CD8-positive, alpha-beta memory T cell (primary cell): ENCODE measurements at regions not wholly inside any gene's neighbourhood (a gene's known extent, or its start where the extent isn't known, plus 50 kb on each side); places are given as distances from the start of the nearest gene placed in this dataset.
"Not testable (repeated sequence)": the region's sequence is repeated elsewhere in the genome, so short reads cannot be mapped to it uniquely, and the experiment has no call there.

Experiments
- CTCF ChIA-PET: fragments of 350-600 bp; sonication (Branson Sonifier 250); formaldehyde crosslinking; loops from one replicate; lab custom pipeline; 2021; ENCODE audit warnings: antibody characterized with exemption; lab: Charles Lee
- POLR2A ChIA-PET: fragments of 350-600 bp; sonication (Branson Sonifier 250); formaldehyde crosslinking; loops from one replicate; lab custom pipeline; 2021; ENCODE audit warnings: antibody characterized with exemption; lab: Charles Lee
- DNase-seq, 5 donors: peaks; one replicate each; pipeline versions ENCODE4 v3.0.0 to v3.0.0-alpha.2; 2020 to 2022; ENCODE audit warnings: mixed read lengths in 1 of 5
- H3K27ac ChIP-seq: one replicate; pipeline ENCODE4 v1.7.0; 2013; ENCODE audit warnings: low read depth, mild to moderate bottlenecking, low read length, moderate library complexity
- H3K27me3 ChIP-seq: 2 replicates; pipeline ENCODE4 v1.7.0; 2013; ENCODE audit warnings: low read length, mild to moderate bottlenecking; ENCODE audit not compliant: insufficient read depth, poor library complexity, severe bottlenecking
- H3K36me3 ChIP-seq: 2 replicates; pipeline ENCODE4 v1.7.0; 2013; ENCODE audit warnings: mild to moderate bottlenecking, low read length, moderate library complexity; ENCODE audit not compliant: insufficient read depth
- H3K4me1 ChIP-seq: 2 replicates; pipeline ENCODE4 v1.7.0; 2013; ENCODE audit warnings: mild to moderate bottlenecking, low read length, moderate library complexity; ENCODE audit not compliant: insufficient read depth
- H3K4me3 ChIP-seq: 2 replicates; pipeline ENCODE4 v1.7.0; 2013; ENCODE audit warnings: mild to moderate bottlenecking, low read length
- H3K9me3 ChIP-seq: 2 replicates; pipeline ENCODE4 v1.7.0; 2013; ENCODE audit warnings: mild to moderate bottlenecking, low read length
- H3K27ac Mint-ChIP-seq, 8 donors: one replicate each; pipeline ENCODE4 v1.8.0; 2020 to 2021; ENCODE audit warnings: mixed read lengths in 8 of 8, mild to moderate bottlenecking in 6 of 8, inconsistent platforms in 3 of 8, moderate library complexity in 3 of 8
- H3K27me3 Mint-ChIP-seq, 2 donors: one replicate each; pipeline ENCODE4 v1.8.0; 2020 to 2021; ENCODE audit warnings: mixed read lengths in 2 of 2, mild to moderate bottlenecking in 1 of 2, moderate library complexity in 1 of 2
- H3K36me3 Mint-ChIP-seq, 3 donors: one replicate each; pipeline ENCODE4 v1.8.0; 2020 to 2021; ENCODE audit warnings: mixed read lengths in 3 of 3, inconsistent platforms in 1 of 3, mild to moderate bottlenecking in 1 of 3
- H3K4me1 Mint-ChIP-seq, 3 donors: one replicate each; pipeline ENCODE4 v1.8.0; 2020 to 2021; ENCODE audit warnings: mixed read lengths in 3 of 3, inconsistent platforms in 1 of 3, mild to moderate bottlenecking in 1 of 3
- H3K4me3 Mint-ChIP-seq, 7 donors: one replicate each; pipeline ENCODE4 v1.8.0; 2020 to 2021; ENCODE audit warnings: mixed read lengths in 7 of 7, mild to moderate bottlenecking in 6 of 7, moderate library complexity in 4 of 7, inconsistent platforms in 2 of 7
- H3K9me3 Mint-ChIP-seq, 5 donors: one replicate each; pipeline ENCODE4 v1.8.0; 2020 to 2022; ENCODE audit warnings: mixed read lengths in 5 of 5, mild to moderate bottlenecking in 3 of 5, moderate library complexity in 2 of 5, inconsistent platforms in 1 of 5

DNA sequence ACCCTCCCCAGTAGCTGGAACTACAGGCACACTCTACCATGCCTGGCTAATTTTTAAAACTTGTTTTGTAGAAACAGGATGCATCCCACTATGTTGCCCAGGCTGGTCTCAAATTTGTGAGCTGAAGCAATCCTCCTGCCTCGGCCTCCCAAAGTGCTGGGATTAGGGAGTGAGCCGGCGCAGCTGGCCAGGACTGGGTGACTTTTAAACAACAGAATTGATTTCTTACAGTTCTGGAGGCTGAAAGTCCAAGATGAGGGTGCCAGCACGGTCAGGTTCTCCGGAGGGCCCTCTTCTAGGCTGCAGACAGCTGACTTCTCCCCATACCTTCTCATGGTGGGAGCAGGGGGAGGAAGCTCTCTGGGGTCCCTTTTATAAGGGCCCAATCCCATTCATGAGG, 75.2 kb upstream of the CHST15 start:
- Histone ChIP-seq H3K27me3 (no peaks in the 10 kb centered on the region), H3K9me3 (no peaks in the 10 kb centered on the region), H3K4me3 (no peak overlapping the region), H3K27ac (no peak overlapping the region), H3K4me1 (no peaks in the 10 kb centered on the region), H3K36me3 (no peaks in the 10 kb centered on the region)
- H3K36me3 Mint-ChIP-seq, result no peaks in the 10 kb centered on the region
- peaks cover 0 to 15% of the 10 kb centered on the region in 2 donors for H3K27me3 Mint-ChIP-seq
- POLR2A ChIA-PET, result no interaction called here
- H3K4me1 Mint-ChIP-seq, result no peaks in the 10 kb centered on the region
- CTCF ChIA-PET, result no interaction called here
- no peak for DNase-seq
- no peak overlapping the region for H3K4me3 Mint-ChIP-seq
- peaks cover 0 to 2% (median 0%) of the 10 kb centered on the region in 5 donors for H3K9me3 Mint-ChIP-seq
- no peak overlapping the region for H3K27ac Mint-ChIP-seq

- CTCF ChIA-PET, H3K9me3 Mint-ChIP-seq, H3K36me3 ChIP-seq, H3K27ac Mint-ChIP-seq, H3K36me3 Mint-ChIP-seq, H3K27ac ChIP-seq, H3K4me3 ChIP-seq, H3K9me3 ChIP-seq, H3K27me3 ChIP-seq, H3K4me1 Mint-ChIP-seq, H3K4me1 ChIP-seq, H3K4me3 Mint-ChIP-seq, POLR2A ChIA-PET, DNase-seq: not testable (repeated sequence)
- H3K27me3 Mint-ChIP-seq, result peaks cover 0 to 15% of the 10 kb centered on the region in 2 donors
Observed at GRCh38 chr10:124167925-124168324, 74.5 kb upstream of the CHST15 start.

- H3K27ac ChIP-seq, result no peak overlapping the region
- CTCF ChIA-PET, result no interaction called here
- Mint-ChIP-seq H3K4me1 (no peaks in the 10 kb centered on the region), H3K27me3 (peaks cover 7 to 23% of the 10 kb centered on the region in 2 donors), H3K27ac (no peak overlapping the region), H3K9me3 (peaks cover 0 to 2% (median 0%) of the 10 kb centered on the region in 5 donors), H3K4me3 (no peak overlapping the region), H3K36me3 (no peaks in the 10 kb centered on the region)
- no peak for DNase-seq
- POLR2A ChIA-PET, result no interaction called here
- H3K4me1 ChIP-seq, result no peaks in the 10 kb centered on the region
- H3K4me3 ChIP-seq, result no peak overlapping the region
- no peaks in the 10 kb centered on the region for H3K9me3 ChIP-seq
- H3K27me3 ChIP-seq, result no peaks in the 10 kb centered on the region
- H3K36me3 ChIP-seq, result no peaks in the 10 kb centered on the region
Observed at GRCh38 chr10:124166431-124167125, 73.2 kb upstream of the CHST15 start.

GRCh38 chr10:124165827-124166226, 72.4 kb upstream of the CHST15 start:
- peaks cover 9 to 23% of the 10 kb centered on the region in 2 donors for H3K27me3 Mint-ChIP-seq
- H3K27ac Mint-ChIP-seq, result no peak overlapping the region
- Histone ChIP-seq H3K27me3 (no peaks in the 10 kb centered on the region), H3K27ac (no peak overlapping the region), H3K4me1 (no peaks in the 10 kb centered on the region), H3K9me3 (no peaks in the 10 kb centered on the region), H3K36me3 (no peaks in the 10 kb centered on the region), H3K4me3 (no peak overlapping the region)
- ChIA-PET CTCF (no interaction called here), POLR2A (no interaction called here)
- no peak for DNase-seq
- no peaks in the 10 kb centered on the region for H3K36me3 Mint-ChIP-seq
- H3K4me1 Mint-ChIP-seq, result no peaks in the 10 kb centered on the region
- peaks cover 0 to 2% (median 0%) of the 10 kb centered on the region in 5 donors for H3K9me3 Mint-ChIP-seq
- H3K4me3 Mint-ChIP-seq, result no peak overlapping the region

DNA sequence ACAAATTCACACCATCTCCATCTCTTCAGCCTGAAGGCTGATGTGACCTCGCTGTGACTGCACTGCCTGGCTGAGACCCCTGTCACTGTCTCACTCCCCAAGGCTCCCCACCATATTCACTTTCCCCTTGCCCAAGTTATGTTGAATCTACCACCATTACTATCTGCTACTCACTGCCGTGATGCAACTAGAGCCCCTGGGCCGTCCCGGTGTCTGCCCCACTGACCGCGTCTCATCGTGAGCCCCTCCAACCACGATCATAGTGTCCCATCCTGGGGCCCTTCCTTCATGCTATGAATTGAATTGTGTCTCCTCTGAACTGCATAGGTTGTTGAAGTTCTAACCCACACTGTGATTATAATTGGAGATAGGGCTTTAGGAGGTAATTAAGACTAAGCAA, 71.9 kb upstream of the CHST15 start:
- H3K4me1 Mint-ChIP-seq, result no peaks in the 10 kb centered on the region
- no peak overlapping the region for H3K4me3 Mint-ChIP-seq
- Histone ChIP-seq H3K9me3 (no peaks in the 10 kb centered on the region), H3K27me3 (no peaks in the 10 kb centered on the region), H3K4me3 (no peak overlapping the region), H3K27ac (no peak overlapping the region), H3K4me1 (no peaks in the 10 kb centered on the region), H3K36me3 (no peaks in the 10 kb centered on the region)
- peaks cover 0 to 2% (median 0%) of the 10 kb centered on the region in 5 donors for H3K9me3 Mint-ChIP-seq
- ChIA-PET CTCF (no interaction called here), POLR2A (no interaction called here)
- H3K27ac Mint-ChIP-seq, result no peak overlapping the region
- peaks cover 9 to 23% of the 10 kb centered on the region in 2 donors for H3K27me3 Mint-ChIP-seq
- no peaks in the 10 kb centered on the region for H3K36me3 Mint-ChIP-seq
- no peak for DNase-seq

DNA sequence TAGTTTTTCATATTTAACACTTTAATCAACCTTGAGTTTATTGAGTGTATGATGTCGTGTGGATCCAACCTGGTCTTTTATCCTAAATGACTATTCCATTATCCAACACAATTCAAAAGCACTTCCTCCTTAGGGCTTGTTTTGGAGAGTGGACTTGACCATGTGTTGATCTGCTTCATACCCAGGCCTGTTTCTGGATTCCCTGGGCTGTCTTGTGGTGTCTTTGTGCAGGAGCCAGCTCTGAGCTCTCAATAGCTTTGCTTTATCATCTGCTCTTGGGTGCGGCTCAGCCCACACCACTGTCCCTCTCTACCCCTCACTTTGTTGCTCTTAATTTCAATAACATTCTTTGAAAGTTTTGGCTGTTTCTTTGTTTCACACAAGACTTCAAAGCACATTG, 70.9 kb upstream of the CHST15 start:
- H3K27me3 Mint-ChIP-seq, result peaks cover 9 to 26% of the 10 kb centered on the region in 2 donors
- peaks cover 0 to 2% (median 0%) of the 10 kb centered on the region in 5 donors for H3K9me3 Mint-ChIP-seq
- H3K4me1 Mint-ChIP-seq, result no peaks in the 10 kb centered on the region
- H3K4me3 Mint-ChIP-seq, result no peak overlapping the region
- H3K36me3 Mint-ChIP-seq, result no peaks in the 10 kb centered on the region
- Histone ChIP-seq H3K4me1 (no peaks in the 10 kb centered on the region), H3K27me3 (no peaks in the 10 kb centered on the region), H3K4me3 (no peak overlapping the region), H3K27ac (no peak overlapping the region), H3K9me3 (no peaks in the 10 kb centered on the region), H3K36me3 (no peaks in the 10 kb centered on the region)
- ChIA-PET POLR2A (no interaction called here), CTCF (no interaction called here)
- DNase-seq, result no peak
- H3K27ac Mint-ChIP-seq, result peak overlapping the region in 1 of 8 donors; percentile 38

DNA sequence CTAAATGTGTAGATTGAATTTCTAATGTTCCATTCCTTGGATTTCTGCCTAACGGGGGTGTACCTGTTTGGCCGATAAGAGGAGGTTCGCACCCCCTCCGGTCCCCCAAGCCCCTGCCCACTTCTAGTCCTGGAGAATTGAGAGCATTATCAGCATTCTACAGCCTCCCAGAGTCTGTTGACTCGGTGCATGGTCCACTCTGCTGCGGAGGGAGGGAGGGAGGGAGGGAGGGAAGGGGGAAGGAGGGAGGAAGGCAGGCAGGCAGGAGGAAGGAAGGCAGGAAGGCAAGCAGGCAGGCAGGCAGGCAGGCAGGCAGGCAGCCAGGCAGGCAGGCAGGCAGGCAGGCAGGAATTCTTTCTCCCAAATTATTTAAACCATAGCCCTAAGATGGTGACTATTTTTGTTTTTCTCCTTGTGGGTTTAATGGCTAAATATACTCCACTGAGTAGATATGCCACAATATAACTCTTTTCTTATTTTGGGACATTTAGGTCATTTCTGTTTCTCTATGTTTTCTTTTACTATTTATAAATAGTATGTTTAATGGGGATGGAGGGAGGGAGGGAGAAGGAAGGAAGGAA, 69.5 kb upstream of the CHST15 start:
- no peak for DNase-seq
- H3K4me1 ChIP-seq, result no peaks in the 10 kb centered on the region
- Mint-ChIP-seq H3K9me3 (peaks cover 0 to 2% (median 0%) of the 10 kb centered on the region in 5 donors), H3K27ac (no peak overlapping the region), H3K27me3 (peaks cover 9 to 26% of the 10 kb centered on the region in 2 donors), H3K4me3 (no peak overlapping the region), H3K36me3 (no peaks in the 10 kb centered on the region), H3K4me1 (no peaks in the 10 kb centered on the region)
- no peaks in the 10 kb centered on the region for H3K9me3 ChIP-seq
- no peaks in the 10 kb centered on the region for H3K36me3 ChIP-seq
- ChIA-PET CTCF (no interaction called here), POLR2A (no interaction called here)
- H3K27me3 ChIP-seq, result no peaks in the 10 kb centered on the region
- H3K4me3 ChIP-seq, result no peak overlapping the region
- no peak overlapping the region for H3K27ac ChIP-seq

DNA sequence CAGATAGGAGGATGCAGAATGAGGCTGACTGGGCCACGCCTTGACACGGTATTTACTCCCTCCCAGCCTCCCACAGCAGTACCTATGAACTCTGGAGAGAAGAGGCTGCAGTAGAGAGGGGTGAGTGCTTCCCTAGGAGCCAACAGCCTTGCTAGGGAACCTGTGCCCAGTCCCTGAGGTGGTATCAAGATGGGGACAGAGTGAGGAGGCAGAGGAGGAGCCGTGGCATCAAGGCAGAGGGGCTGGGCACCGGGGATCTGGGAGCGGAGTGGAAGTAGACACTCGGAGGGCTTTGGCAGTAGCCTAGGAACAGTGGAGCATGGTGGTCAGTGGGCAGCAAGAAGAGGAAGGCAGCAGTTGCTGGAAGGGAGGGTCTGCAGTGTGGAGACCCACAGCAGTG, 68.7 kb upstream of the CHST15 start:
- Histone ChIP-seq H3K27ac (no peak overlapping the region), H3K36me3 (no peaks in the 10 kb centered on the region), H3K27me3 (no peaks in the 10 kb centered on the region), H3K4me3 (no peak overlapping the region), H3K4me1 (no peaks in the 10 kb centered on the region), H3K9me3 (no peaks in the 10 kb centered on the region)
- ChIA-PET CTCF (no interaction called here), POLR2A (no interaction called here)
- H3K4me1 Mint-ChIP-seq, result no peaks in the 10 kb centered on the region
- H3K4me3 Mint-ChIP-seq, result no peak overlapping the region
- H3K27me3 Mint-ChIP-seq, result peaks cover 9 to 26% of the 10 kb centered on the region in 2 donors
- H3K27ac Mint-ChIP-seq, result no peak overlapping the region
- H3K9me3 Mint-ChIP-seq, result peaks cover 0 to 2% (median 0%) of the 10 kb centered on the region in 5 donors
- H3K36me3 Mint-ChIP-seq, result no peaks in the 10 kb centered on the region
- DNase-seq, result no peak
